ENCODE measurements at regions not wholly inside any gene's neighbourhood (a gene's known extent, or its start where the extent isn't known, plus 50 kb on each side); places are given as distances from the start of the nearest gene placed in this dataset.

- in situ Hi-C loops (cut with MboI): no loop called here
- no peaks in the 10 kb centered on the region for H3K9me3 ChIP-seq (replicated peaks; ENCODE audit: control insufficient read depth, insufficient read depth, low read length)
Measured at GRCh38 chr6:132021552-132022375, 70.6 kb upstream of the CCN2 start.

More at GRCh38 chr6:132021552-132022375, 70.6 kb upstream of the CCN2 start:
- no peaks in the 10 kb centered on the region for H4K20me1 ChIP-seq (ENCODE audit: control insufficient read depth, insufficient read depth)
- no peak overlapping the region for H3K9ac ChIP-seq (ENCODE audit: control insufficient read depth, insufficient read depth, low read length)
- no peak for TF ChIP-seq SPI1 (IDR thresholded peaks at IDR 0.05; ENCODE audit: borderline replicate concordance, insufficient read depth, low read depth, low read length)
- TF ChIP-seq MEF2A (IDR thresholded peaks at IDR 0.05; ENCODE audit: insufficient read depth, low read depth, low read length): no peak
- no peak for TF ChIP-seq NR2C1 (IDR thresholded peaks at IDR 0.05)
- no peak for TF ChIP-seq HDAC2 (IDR thresholded peaks at IDR 0.05)
- TF ChIP-seq, protein P1, sequence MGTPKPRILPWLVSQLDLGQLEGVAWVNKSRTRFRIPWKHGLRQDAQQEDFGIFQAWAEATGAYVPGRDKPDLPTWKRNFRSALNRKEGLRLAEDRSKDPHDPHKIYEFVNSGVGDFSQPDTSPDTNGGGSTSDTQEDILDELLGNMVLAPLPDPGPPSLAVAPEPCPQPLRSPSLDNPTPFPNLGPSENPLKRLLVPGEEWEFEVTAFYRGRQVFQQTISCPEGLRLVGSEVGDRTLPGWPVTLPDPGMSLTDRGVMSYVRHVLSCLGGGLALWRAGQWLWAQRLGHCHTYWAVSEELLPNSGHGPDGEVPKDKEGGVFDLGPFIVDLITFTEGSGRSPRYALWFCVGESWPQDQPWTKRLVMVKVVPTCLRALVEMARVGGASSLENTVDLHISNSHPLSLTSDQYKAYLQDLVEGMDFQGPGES (IDR thresholded peaks at IDR 0.05): no peak
- no peak for TF ChIP-seq SUPT20H (IDR thresholded peaks at IDR 0.05; ENCODE audit: borderline replicate concordance, control insufficient read depth, low read depth, low read length)
- TF ChIP-seq, protein P2, sequence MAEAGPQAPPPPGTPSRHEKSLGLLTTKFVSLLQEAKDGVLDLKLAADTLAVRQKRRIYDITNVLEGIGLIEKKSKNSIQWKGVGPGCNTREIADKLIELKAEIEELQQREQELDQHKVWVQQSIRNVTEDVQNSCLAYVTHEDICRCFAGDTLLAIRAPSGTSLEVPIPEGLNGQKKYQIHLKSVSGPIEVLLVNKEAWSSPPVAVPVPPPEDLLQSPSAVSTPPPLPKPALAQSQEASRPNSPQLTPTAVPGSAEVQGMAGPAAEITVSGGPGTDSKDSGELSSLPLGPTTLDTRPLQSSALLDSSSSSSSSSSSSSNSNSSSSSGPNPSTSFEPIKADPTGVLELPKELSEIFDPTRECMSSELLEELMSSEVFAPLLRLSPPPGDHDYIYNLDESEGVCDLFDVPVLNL (IDR thresholded peaks at IDR 0.05; ENCODE audit: low read depth, low read length): no peak
- no peak for TF ChIP-seq HSF1 (IDR thresholded peaks at IDR 0.05; ENCODE audit: low read depth, low read length)
- TF ChIP-seq NFYA (IDR thresholded peaks at IDR 0.05; ENCODE audit: borderline replicate concordance, low read depth, low read length): no peak
- TF ChIP-seq E2F8 (IDR thresholded peaks at IDR 0.05; ENCODE audit: low read depth, partially characterized antibody): no peak
- TF ChIP-seq ATF3 (IDR thresholded peaks at IDR 0.05; ENCODE audit: borderline replicate concordance, extremely low read depth, low read depth, low read length): no peak
- TF ChIP-seq RFX5 (IDR thresholded peaks at IDR 0.05; ENCODE audit: low read depth, low read length): no peak
- POLR2A ChIA-PET: no interaction called here
- RAD21 ChIA-PET (ENCODE audit: unreplicated experiment): no interaction called here
- 3% methylated on average over 4 of the region's 4 CpGs for WGBS (ENCODE audit: insufficient coverage, insufficient replicate concordance, low lambda C conversion rate, missing lambda C conversion rate)
- no peak overlapping the region for H2AFZ ChIP-seq (ENCODE audit: control insufficient read depth, low read depth, low read length)
- ATAC-seq: no peak
- no peaks in the 10 kb centered on the region for H3K4me1 ChIP-seq (ENCODE audit: control insufficient read depth, insufficient read depth, low read length)
- H3K79me2 ChIP-seq (ENCODE audit: control insufficient read depth, insufficient read depth, low read length): no peaks in the 10 kb centered on the region
- no peak overlapping the region for H3K27ac ChIP-seq (ENCODE audit: control insufficient read depth, insufficient read depth)
- no peak for DNase-seq (ENCODE audit: low read depth, low spot score)
- no peaks in the 10 kb centered on the region for H3K36me3 ChIP-seq (ENCODE audit: control insufficient read depth in 2 of 2, insufficient read depth in 2 of 2, low read length in 1 of 2)
- H3K4me3 ChIP-seq: no peak overlapping the region
- no peak for FAIRE-seq
- no peak overlapping the region for H3K4me2 ChIP-seq (ENCODE audit: control insufficient read depth, insufficient read depth)
- intact Hi-C loops (cut with micrococcal nuclease; ENCODE audit: unreplicated experiment): no loop called here
- H3K27me3 ChIP-seq (replicated peaks in 1 of 2; ENCODE audit: control insufficient read depth in 2 of 2, insufficient read depth in 2 of 2, low read length in 1 of 2): no peaks in the 10 kb centered on the region
- CTCF ChIA-PET: no interaction called here
- SMC1A ChIA-PET (ENCODE audit: uncharacterized antibody, unreplicated experiment): interaction anchor here (1.2 kb wide), 1 partner anchor 258 kb away, joined by 3 read pairs; no protein-coding TSS in a partner anchor
- no TSS peak for BruUV-seq (replicated peaks)

Data from GM12878 (cell line).